ENCODE measurements at regions not wholly inside any gene's neighbourhood (a gene's known extent, or its start where the extent isn't known, plus 50 kb on each side); places are given as distances from the start of the nearest gene placed in this dataset.

DNA sequence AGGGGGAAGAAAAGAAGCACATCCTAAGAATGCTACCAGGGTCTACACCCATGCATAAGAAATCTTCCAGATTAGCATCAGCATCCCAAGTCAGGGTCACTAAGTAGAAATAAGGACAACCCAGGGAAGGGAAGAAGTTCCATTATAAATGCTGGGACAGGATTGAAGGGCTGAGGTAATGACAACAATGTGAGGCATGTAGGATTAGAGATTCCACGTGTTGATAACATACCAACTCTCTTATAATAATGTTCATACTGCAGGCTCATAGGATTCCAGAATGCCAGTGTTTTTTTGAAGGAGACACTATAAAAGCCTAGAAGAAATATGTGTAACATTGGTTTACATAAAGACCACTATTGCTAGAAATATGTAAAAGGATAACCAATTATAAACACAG is 201.2 kb downstream of the MID1IP1 start:
- TF ChIP-seq, protein P1, sequence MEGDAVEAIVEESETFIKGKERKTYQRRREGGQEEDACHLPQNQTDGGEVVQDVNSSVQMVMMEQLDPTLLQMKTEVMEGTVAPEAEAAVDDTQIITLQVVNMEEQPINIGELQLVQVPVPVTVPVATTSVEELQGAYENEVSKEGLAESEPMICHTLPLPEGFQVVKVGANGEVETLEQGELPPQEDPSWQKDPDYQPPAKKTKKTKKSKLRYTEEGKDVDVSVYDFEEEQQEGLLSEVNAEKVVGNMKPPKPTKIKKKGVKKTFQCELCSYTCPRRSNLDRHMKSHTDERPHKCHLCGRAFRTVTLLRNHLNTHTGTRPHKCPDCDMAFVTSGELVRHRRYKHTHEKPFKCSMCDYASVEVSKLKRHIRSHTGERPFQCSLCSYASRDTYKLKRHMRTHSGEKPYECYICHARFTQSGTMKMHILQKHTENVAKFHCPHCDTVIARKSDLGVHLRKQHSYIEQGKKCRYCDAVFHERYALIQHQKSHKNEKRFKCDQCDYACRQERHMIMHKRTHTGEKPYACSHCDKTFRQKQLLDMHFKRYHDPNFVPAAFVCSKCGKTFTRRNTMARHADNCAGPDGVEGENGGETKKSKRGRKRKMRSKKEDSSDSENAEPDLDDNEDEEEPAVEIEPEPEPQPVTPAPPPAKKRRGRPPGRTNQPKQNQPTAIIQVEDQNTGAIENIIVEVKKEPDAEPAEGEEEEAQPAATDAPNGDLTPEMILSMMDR (conservative IDR thresholded peaks at IDR 0.05; ENCODE audit: low read depth, low read length): no peak
- TF ChIP-seq EZH2 (IDR thresholded peaks at IDR 0.05; ENCODE audit: low read length, unreplicated experiment): no peak
- TF ChIP-seq EZH2phosphoT487 (IDR thresholded peaks at IDR 0.05; ENCODE audit: borderline replicate concordance, low read length): no peak
